H1 (cell line): ENCODE measurements at regions not wholly inside any gene's neighbourhood (a gene's known extent, or its start where the extent isn't known, plus 50 kb on each side); places are given as distances from the start of the nearest gene placed in this dataset.

Experiments used
- CTCF ChIA-PET: fragments of 300-600 bp; sonication (Branson Sonifier 250); formaldehyde crosslinking; loops from one replicate; lab custom pipeline; 2021; ENCODE audit not compliant: partially characterized antibody; lab: Charles Lee
- POLR2A ChIA-PET: fragments of 300-600 bp; sonication (Branson Sonifier 250); formaldehyde crosslinking; loops from one replicate; lab custom pipeline; 2021; ENCODE audit warnings: inconsistent platforms; ENCODE audit not compliant: partially characterized antibody; lab: Charles Lee
- DNase-seq, 2 experiments: peaks; one replicate each; pipeline versions ENCODE4 v3.0.0 to v3.0.0-alpha.2; 2010 to 2022; ENCODE audit warnings: low spot score in 2 of 2, low read depth in 1 of 2, mixed read lengths in 1 of 2
- FAIRE-seq: peaks from 2 replicates; lab custom pipeline; 2011; peaks lifted over from hg19 to GRCh38; lab: Jason Lieb, UNC
- H2AFZ ChIP-seq: 2 replicates; pipeline ENCODE4 v1.8.1; 2012; ENCODE audit warnings: low read length, inconsistent platforms
- H2AK5ac ChIP-seq: 2 replicates; pipeline ENCODE4 v1.6.1; 2013; ENCODE audit warnings: low read depth, low read length
- H2BK120ac ChIP-seq: replicated peaks from 2 replicates; pipeline ENCODE3; 2013; ENCODE audit warnings: low read depth, low read length, inconsistent platforms
- H2BK12ac ChIP-seq: 2 replicates; pipeline ENCODE4 v1.6.1; 2013; ENCODE audit warnings: low read depth, low read length
- H2BK15ac ChIP-seq: 2 replicates; pipeline ENCODE4 v1.6.1; 2013; ENCODE audit warnings: low read length
- H2BK20ac ChIP-seq: 2 replicates; pipeline ENCODE4 v1.6.1; 2013; ENCODE audit warnings: low read length
- H2BK5ac ChIP-seq: 2 replicates; pipeline ENCODE4 v1.6.1; 2013; ENCODE audit warnings: low read depth, low read length
- H3K14ac ChIP-seq: 2 replicates; pipeline ENCODE4 v1.6.1; 2013; ENCODE audit warnings: inconsistent platforms; ENCODE audit not compliant: insufficient read length
- H3K18ac ChIP-seq: 2 replicates; pipeline ENCODE4 v1.6.1; 2013; ENCODE audit warnings: low read length; ENCODE audit errors: extremely low read depth
- H3K23ac ChIP-seq: 2 replicates; pipeline ENCODE4 v1.6.1; 2013; ENCODE audit warnings: inconsistent platforms; ENCODE audit not compliant: insufficient read length
- H3K23me2 ChIP-seq: 2 replicates; pipeline ENCODE4 v1.6.1; 2013; ENCODE audit warnings: low read depth, low read length
- H3K27ac ChIP-seq: 2 replicates; pipeline ENCODE4 v1.6.1; 2011; ENCODE audit warnings: low read depth, low read length, inconsistent platforms
- H3K27me3 ChIP-seq, 4 experiments: replicated peaks in 1 of 4; 1 replicate in 1 of 4; 2 replicates in 3 of 4; pipeline versions ENCODE4 v1.6.1 to v1.8.1; 2011 to 2013; ENCODE audit warnings: low read length in 3 of 4, mild to moderate bottlenecking in 3 of 4, inconsistent platforms in 2 of 4, mixed read lengths in 2 of 4, moderate library complexity in 1 of 4; ENCODE audit not compliant: control insufficient read depth in 3 of 4, insufficient read depth in 3 of 4; ENCODE audit errors: extremely low read depth in 1 of 4
- H3K36me3 ChIP-seq, 4 experiments: 2 replicates each; pipeline versions ENCODE4 v1.6.1 to v1.8.1; 2011 to 2013; ENCODE audit warnings: mild to moderate bottlenecking in 4 of 4, low read length in 3 of 4, moderate library complexity in 2 of 4, control low read depth in 1 of 4, inconsistent platforms in 1 of 4; ENCODE audit not compliant: insufficient read depth in 4 of 4, control insufficient read depth in 2 of 4
- H3K4ac ChIP-seq: replicated peaks from 2 replicates; pipeline ENCODE3; 2013; ENCODE audit warnings: low read length, low read depth, mixed read lengths, inconsistent platforms; ENCODE audit not compliant: insufficient read length
- H3K4me1 ChIP-seq, 4 experiments: replicated peaks in 1 of 4; 1 replicate in 1 of 4; 2 replicates in 3 of 4; pipeline versions ENCODE4 v1.6.1 to v1.8.1; 2011 to 2013; ENCODE audit warnings: low read length in 3 of 4, inconsistent platforms in 2 of 4, mixed read lengths in 1 of 4; ENCODE audit not compliant: insufficient read depth in 4 of 4, control insufficient read depth in 3 of 4
- H3K4me2 ChIP-seq, 2 experiments: 2 replicates each; pipeline versions ENCODE4 v1.6.1 to v1.8.1; 2011 to 2013; ENCODE audit warnings: low read depth in 2 of 2, low read length in 2 of 2, control low read depth in 1 of 2, inconsistent platforms in 1 of 2, mild to moderate bottlenecking in 1 of 2; ENCODE audit not compliant: insufficient read depth in 1 of 2
- H3K4me3 ChIP-seq, 4 experiments: fragments of 200-600, 300-600 bp in 1 of 4; sonication (generic), shearing (Covaris generic), sonication (Bioruptor Twin) in 1 of 4; 2 replicates each; pipeline versions ENCODE4 v1.5.1 to v1.8.1; 2011 to 2016; ENCODE audit warnings: low read length in 4 of 4, low read depth in 3 of 4, control low read depth in 2 of 4, inconsistent platforms in 2 of 4, mild to moderate bottlenecking in 2 of 4, mixed read lengths in 1 of 4, moderate library complexity in 1 of 4; ENCODE audit not compliant: insufficient read depth in 2 of 4; ENCODE audit errors: extremely low read depth in 1 of 4
- H3K56ac ChIP-seq: replicated peaks from 2 replicates; pipeline ENCODE3; 2013; ENCODE audit warnings: low read depth, mild to moderate bottlenecking, mixed read lengths, low read length, inconsistent platforms; ENCODE audit not compliant: insufficient read length
- H3K79me1 ChIP-seq: 2 replicates; pipeline ENCODE4 v1.6.1; 2013; ENCODE audit warnings: low read depth, low read length, control low read depth
- H3K79me2 ChIP-seq, 2 experiments: 2 replicates each; pipeline versions ENCODE4 v1.6.1 to v1.8.1; 2012 to 2013; ENCODE audit warnings: low read length in 2 of 2, mild to moderate bottlenecking in 2 of 2, inconsistent platforms in 1 of 2; ENCODE audit not compliant: insufficient read depth in 2 of 2, control insufficient read depth in 1 of 2
- H3K9ac ChIP-seq, 4 experiments: replicated peaks in 1 of 4; 1 replicate in 1 of 4; 2 replicates in 3 of 4; pipeline versions ENCODE4 v1.6.1 to v1.8.1; 2011 to 2013; ENCODE audit warnings: low read depth in 3 of 4, low read length in 3 of 4, control low read depth in 2 of 4, mild to moderate bottlenecking in 2 of 4, moderate library complexity in 2 of 4, inconsistent platforms in 1 of 4; ENCODE audit errors: extremely low read depth in 1 of 4
- H3K9me3 ChIP-seq, 2 experiments: 2 replicates each; pipeline versions ENCODE4 v1.6.1 to v1.8.1; 2012 to 2013; ENCODE audit warnings: mild to moderate bottlenecking in 2 of 2, moderate library complexity in 2 of 2, control low read depth in 1 of 2, inconsistent platforms in 1 of 2, low read depth in 1 of 2, low read length in 1 of 2, mixed read lengths in 1 of 2; ENCODE audit not compliant: insufficient read depth in 2 of 2
- H4K20me1 ChIP-seq, 2 experiments: replicated peaks in 1 of 2; 2 replicates each; pipeline versions ENCODE3 to v1.8.1; 2011 to 2013; ENCODE audit warnings: inconsistent platforms in 2 of 2, low read length in 2 of 2, mild to moderate bottlenecking in 1 of 2; ENCODE audit not compliant: insufficient read depth in 2 of 2, control insufficient read depth in 1 of 2
- H4K5ac ChIP-seq: 2 replicates; pipeline ENCODE4 v1.6.1; 2013; ENCODE audit warnings: low read length, low read depth, mixed read lengths, inconsistent platforms; ENCODE audit not compliant: insufficient read length
- H4K8ac ChIP-seq: 2 replicates; pipeline ENCODE4 v1.8.0; 2013; ENCODE audit warnings: mild to moderate bottlenecking, moderate library complexity, low read length, inconsistent platforms; ENCODE audit not compliant: insufficient read depth; ENCODE audit errors: extremely low read depth
- H4K91ac ChIP-seq: replicated peaks from 2 replicates; pipeline ENCODE3; 2013; ENCODE audit warnings: low read length, mixed read lengths, inconsistent platforms; ENCODE audit not compliant: insufficient read length
- SUZ12 ChIP-seq: fragments of 200-600 bp; sonication (generic); IDR thresholded peaks from 2 replicates; pipeline ENCODE4 v1.6.1; 2012; ENCODE audit warnings: mild to moderate bottlenecking, inconsistent platforms, low read length, moderate library complexity, mixed read lengths
- WGBS, 2 experiments: shearing (Covaris generic) in 1 of 2; methylation state at CpG; one replicate each; pipeline versions ENCODE4 v1.1.6 to v1.1.7; 2013 to 2015; ENCODE audit warnings: low lambda C conversion rate in 2 of 2, mixed read lengths in 2 of 2, inconsistent platforms in 1 of 2, low coverage in 1 of 2, missing lambda C conversion rate in 1 of 2; ENCODE audit not compliant: insufficient replicate concordance in 2 of 2, insufficient coverage in 1 of 2, insufficient read length in 1 of 2; ENCODE audit errors: extremely low coverage in 1 of 2, missing lambda C conversion rate in 1 of 2; 5-methylcytosine and 5-hydroxymethylcytosine counted together

DNA sequence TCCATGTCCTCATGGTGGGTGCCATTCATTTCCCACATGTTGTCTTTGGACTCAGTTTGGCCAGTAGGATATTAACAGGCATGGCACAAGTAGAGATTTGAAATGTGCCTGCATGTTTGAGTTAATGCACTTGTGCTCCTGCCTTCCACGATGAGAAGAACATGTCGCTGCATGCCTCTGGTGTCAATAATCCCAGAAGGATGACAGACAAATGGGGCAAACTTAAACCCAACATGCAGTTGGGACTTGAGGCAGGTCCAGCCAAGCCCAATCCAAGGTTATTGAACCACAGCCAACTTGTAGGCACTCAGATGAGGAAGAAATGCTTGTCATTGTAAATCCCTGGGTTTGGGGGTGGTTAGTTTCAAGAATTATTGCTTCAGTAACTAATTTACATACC lies 174.6 kb downstream of the TRIM33 start:
- TF ChIP-seq SUZ12: no peak
- H2AFZ ChIP-seq: 0 out of 2 replicates have a peak overlapping the region, but pooled peaks have one; percentile 54
- POLR2A ChIA-PET: no interaction called here

More for the DNA sequence above, 174.6 kb downstream of the TRIM33 start:
- no peak overlapping the region for H4K91ac ChIP-seq
- H4K8ac ChIP-seq: no peak overlapping the region
- DNase-seq: peak in 1 of 2 experiments; percentile 4
- no peak overlapping the region for H3K56ac ChIP-seq
- no peaks in the 10 kb centered on the region for H3K79me1 ChIP-seq
- no peaks in the 10 kb centered on the region; a peak in 1 of 7 replicates for H3K27me3 ChIP-seq
- no peak overlapping the region for H2BK20ac ChIP-seq
- no peak overlapping the region for H2BK12ac ChIP-seq
- CTCF ChIA-PET: interaction anchor here (3.2 kb wide), 1 partner anchor 11 kb away, joined by 21 read pairs; no protein-coding TSS in a partner anchor
- no peaks in the 10 kb centered on the region for H3K36me3 ChIP-seq
- no peaks in the 10 kb centered on the region; the same call in 1 of the 2 replicates for H3K23me2 ChIP-seq
- H3K4ac ChIP-seq: no peak overlapping the region
- no peaks in the 10 kb centered on the region for H4K20me1 ChIP-seq
- no peak overlapping the region for H3K14ac ChIP-seq
- H3K9me3 ChIP-seq: no peaks in the 10 kb centered on the region
- H2BK15ac ChIP-seq: no peak overlapping the region
- no peak overlapping the region for H2AK5ac ChIP-seq
- no peaks in the 10 kb centered on the region for H3K4me1 ChIP-seq
- H3K27ac ChIP-seq: no peak overlapping the region
- 0 out of 2 replicates have a peak overlapping the region, but pooled peaks have one; percentile 18 for H2BK5ac ChIP-seq
- H3K9ac ChIP-seq: no peak overlapping the region
- FAIRE-seq: no peak
- no peak overlapping the region for H3K18ac ChIP-seq
- H3K79me2 ChIP-seq: no peaks in the 10 kb centered on the region
- H3K23ac ChIP-seq: no peak overlapping the region
- H3K4me2 ChIP-seq: no peak overlapping the region
- H3K4me3 ChIP-seq: no peak overlapping the region
- no peak overlapping the region for H4K5ac ChIP-seq
- H2BK120ac ChIP-seq: no peak overlapping the region
- WGBS, 2 experiments: 100% methylated on average over 2 of the region's 2 CpGs; no CpG with 5 or more reads in 1 of the 2 experiments
